NCI-H345 treated with DMSO at 0.1 percent for 48 hours (cell line): ENCODE measurements at regions not wholly inside any gene's neighbourhood (a gene's known extent, or its start where the extent isn't known, plus 50 kb on each side); places are given as distances from the start of the nearest gene placed in this dataset.
A peak's percentile ranks its signal among the peaks of the same experiment; 100 is the strongest.

Experiments
- DNase-seq: peaks from one replicate; lab custom pipeline; 2025; ENCODE audit not compliant: unreplicated experiment; lab: John Stamatoyannopoulos, UW

DNA sequence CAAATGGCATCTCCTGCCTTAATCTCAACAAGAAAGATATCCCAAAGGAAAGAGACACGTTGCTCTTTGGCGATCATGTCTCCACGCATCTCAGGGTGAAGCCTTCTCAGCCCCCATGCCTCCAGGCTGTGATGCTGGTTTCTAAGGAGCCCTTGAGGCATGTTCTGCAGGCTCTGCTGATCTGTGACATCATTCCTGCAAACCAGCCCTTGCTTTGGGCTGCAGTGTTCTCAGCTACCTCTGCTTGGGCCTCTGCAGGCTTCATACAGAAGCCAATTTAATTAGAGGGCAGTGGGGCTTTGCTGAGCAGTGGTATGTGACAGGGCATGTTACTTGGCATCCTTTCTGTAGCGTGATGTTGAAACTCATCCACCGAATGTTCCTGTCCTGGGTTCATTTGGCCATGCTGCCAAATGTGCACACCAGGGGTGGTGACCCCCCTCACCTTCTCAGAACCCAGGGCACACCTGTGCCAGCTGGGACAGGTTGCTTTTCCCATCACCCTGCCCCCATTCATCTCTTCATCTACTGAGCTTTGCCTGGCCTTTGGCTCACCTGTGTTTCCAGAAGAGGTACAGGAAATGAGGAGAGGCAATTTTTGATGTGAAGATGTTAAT, 230.9 kb downstream of the TEX29 start:
- DNase-seq, result no peak

- no peak for DNase-seq
Observed at GRCh38 chr13:111552891-111553655, 232.6 kb downstream of the TEX29 start.

- DNase-seq, result no peak
Observed at GRCh38 chr13:111554539-111555267, 234.3 kb downstream of the TEX29 start.

- DNase-seq, result no peak
Observed at GRCh38 chr13:111555268-111555808, 234.9 kb downstream of the TEX29 start.

DNA sequence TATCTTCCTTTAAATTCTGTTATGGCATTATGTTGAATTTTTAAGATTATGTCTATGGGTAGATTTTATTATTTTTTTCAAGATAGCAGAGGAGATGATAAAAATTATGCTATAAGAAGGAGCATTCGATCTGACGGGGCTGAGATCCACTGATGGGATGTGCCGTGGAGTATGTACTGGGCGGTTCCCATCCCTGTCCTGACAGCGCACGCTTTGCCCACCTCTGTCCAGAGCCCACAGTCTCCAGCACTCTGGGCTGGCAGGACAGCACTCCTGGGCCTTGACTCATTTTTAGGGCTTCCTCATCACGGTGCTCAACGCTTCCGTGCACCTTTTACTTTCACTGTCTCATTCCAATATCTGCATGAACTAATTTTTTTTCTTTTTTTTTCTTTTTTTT, 235.5 kb downstream of the TEX29 start:
- no peak for DNase-seq

- no peak for DNase-seq
Observed at GRCh38 chr13:111556496-111556895, 236.1 kb downstream of the TEX29 start.

- DNase-seq, result no peak
Observed at GRCh38 chr13:111557921-111558699, 237.7 kb downstream of the TEX29 start.

GRCh38 chr13:111558700-111559088, 238.3 kb downstream of the TEX29 start:
- DNase-seq, result no peak

GRCh38 chr13:111559612-111560403, 239.4 kb downstream of the TEX29 start:
- peak; percentile 49 for DNase-seq

DNA sequence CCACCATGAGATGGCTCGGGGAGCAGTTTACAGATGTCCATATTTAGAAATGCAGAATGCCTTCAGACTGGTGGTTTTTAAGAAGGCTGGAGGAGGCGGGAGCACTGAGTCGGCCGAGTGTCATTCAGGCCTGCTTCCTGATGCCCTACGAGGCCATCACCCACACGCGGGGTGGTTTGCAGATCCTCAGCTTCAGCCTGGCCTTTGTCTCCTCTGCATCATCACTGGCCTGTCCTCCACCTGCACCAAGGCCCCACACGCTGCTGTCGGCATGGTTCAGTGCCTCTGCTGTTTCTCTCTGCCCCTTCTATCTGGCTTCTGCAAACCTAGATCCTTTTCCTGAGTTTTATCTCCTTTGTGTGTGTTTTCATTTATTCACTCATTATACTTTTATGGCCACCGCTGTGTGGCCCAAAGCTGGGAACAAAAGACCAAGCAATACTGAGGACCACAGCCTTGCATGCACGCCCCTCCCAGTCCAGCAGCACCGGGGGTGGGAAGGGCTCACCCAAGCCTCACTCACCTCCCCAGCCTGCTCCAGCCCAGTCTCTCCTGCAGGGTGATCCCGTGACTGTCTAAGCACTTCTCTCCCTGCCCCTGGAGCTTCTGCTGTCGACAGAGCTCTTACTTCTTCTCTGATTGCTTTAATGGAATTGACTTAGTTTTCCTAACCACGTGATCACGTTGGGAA, 240.8 kb downstream of the TEX29 start:
- DNase-seq, result no peak

GRCh38 chr13:111562716-111563115, 242.3 kb downstream of the TEX29 start:
- peak; percentile 21 for DNase-seq

DNA sequence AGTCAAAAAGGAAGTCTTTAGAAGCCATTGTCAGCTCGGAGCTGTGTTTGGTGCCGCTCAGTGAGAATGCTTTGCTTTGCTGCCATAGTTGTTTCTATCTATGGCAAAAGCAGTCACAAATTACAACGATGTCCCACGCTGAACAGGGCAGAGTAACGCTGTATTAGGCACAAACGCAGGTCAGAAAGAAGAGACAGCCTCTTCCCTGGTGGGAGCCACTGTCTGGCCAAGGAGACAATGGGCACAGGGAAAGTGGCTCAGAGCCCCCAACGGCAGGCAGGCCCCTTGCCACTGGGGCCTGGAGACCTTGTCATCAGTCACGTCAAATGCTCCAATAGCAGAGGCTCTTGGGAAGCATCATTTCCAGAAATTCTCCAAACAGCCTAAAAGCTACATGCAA, 244.2 kb downstream of the TEX29 start:
- DNase-seq, result no peak

- DNase-seq, result no peak
Observed at GRCh38 chr13:111565400-111565799, 245.0 kb downstream of the TEX29 start.

- DNase-seq, result no peak
Observed at GRCh38 chr13:111566567-111566966, 246.1 kb downstream of the TEX29 start.

DNA sequence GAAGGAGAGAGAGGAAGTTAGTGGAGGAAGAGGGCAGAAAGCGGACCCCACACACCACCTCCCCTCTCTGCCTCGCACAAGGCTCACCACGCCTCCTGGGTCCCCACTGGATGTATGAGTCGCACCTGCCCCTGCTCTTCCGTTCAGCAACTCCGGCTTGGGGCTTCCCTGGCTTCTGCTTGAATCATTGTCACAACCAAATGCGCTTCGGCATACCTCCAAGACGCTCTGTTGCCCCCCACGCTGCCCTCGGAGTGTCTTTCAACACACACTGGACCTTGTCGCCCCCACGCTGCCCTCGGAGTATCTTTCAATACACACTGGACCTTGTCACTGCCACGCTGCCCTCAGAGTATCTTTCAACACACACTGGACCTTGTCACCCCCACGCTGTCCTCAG, 247.2 kb downstream of the TEX29 start:
- no peak for DNase-seq

DNA sequence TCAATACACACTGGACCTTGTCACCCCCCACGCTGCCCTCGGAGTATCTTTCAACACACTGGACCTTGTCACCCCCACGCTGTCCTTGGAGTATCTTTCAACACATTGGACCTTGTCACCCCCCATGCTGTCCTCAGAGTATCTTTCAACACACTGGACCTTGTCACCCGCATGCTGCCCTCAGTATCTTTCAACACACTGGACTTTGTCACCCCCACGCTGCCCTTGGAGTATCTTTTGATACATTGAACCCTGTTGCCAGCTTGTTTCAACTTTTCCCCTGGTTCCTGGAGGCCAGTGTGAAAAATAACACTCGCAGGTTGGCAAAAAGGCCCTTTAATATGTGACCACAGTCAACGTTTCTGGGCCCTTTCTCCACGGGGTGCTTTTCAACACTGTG, 247.8 kb downstream of the TEX29 start:
- no peak for DNase-seq

DNA sequence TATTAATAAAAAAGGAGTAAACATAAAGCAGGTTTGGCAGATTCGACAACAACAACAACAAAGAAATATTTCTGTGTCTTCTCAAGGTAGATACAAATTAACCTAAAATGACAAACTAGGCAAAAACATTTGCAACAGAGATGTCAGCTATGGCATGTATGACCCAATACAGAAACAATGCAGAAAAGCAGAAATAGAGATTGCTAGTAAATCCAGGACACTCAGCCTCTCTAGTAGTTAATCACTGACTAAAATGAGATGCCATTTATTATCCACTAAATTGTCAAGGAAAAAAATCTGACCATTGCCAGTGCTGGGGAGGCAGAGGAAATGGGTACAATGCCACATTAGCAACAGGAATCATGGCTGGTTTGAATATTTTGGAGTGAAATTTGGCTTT, 250.5 kb downstream of the TEX29 start:
- no peak for DNase-seq

- DNase-seq, result peak; percentile 97
Observed at GRCh38 chr13:111572956-111573761, 252.7 kb downstream of the TEX29 start.

DNA sequence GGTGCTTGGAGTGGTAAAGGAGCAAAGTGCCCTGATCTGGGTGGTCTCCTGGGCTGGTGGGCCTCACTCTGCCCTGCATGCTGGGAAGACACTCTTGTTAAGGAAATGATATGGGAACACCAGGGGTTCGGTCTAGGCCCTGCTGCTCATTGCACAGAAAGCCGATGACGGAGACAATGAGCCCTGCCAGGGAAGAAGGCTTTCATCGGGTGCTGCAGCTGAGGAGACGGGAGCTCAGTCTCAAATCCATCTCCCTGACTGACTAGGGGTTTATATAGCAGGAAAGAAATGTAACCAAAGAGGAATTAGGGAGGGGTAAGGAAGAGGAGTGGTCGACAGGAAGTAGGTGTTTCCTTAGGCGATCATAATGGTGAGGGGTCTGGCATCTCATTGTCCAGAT, 253.4 kb downstream of the TEX29 start:
- no peak for DNase-seq
